D721Med (cell line): ENCODE measurements at regions not wholly inside any gene's neighbourhood (a gene's known extent, or its start where the extent isn't known, plus 50 kb on each side); places are given as distances from the start of the nearest gene placed in this dataset.
A peak's percentile ranks its signal among the peaks of the same experiment; 100 is the strongest.

Experiments used
- DNase-seq: peaks from one replicate; pipeline ENCODE4 v3.0.0; 2011; ENCODE audit warnings: low spot score; ENCODE audit not compliant: insufficient read length
- FAIRE-seq: peaks from 2 replicates; lab custom pipeline; 2011; peaks lifted over from hg19 to GRCh38; lab: Jason Lieb, UNC
- TF ChIP-seq, protein P1 (sequence below): IDR thresholded peaks from 2 replicates; pipeline ENCODE4 v1.5.1; 2012; ENCODE audit warnings: mild to moderate bottlenecking, control low read depth; ENCODE audit not compliant: insufficient read depth; ENCODE audit errors: missing control alignments

DNA sequence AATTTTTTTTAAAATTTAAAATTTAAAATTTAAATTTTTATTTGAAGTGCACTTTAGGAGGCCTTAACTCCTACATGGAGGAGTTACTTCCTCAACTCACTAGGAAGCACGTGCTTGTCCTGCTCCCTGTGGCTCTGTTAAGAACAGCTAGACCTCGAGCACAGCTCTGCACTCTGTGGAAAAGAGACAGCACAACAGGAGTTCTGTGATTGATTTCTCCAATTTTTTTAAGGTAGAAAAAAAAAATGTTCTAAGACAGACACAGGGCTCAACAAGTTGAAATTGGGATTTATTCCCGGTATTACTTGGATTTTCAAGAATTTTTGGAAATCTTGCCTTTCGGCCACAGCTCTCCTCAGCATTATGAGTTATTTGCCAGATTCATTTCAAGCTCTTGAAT lies 356.6 kb upstream of the LYPLAL1 start:
- FAIRE-seq (no peak), DNase-seq (no peak)
- TF ChIP-seq, protein P1, sequence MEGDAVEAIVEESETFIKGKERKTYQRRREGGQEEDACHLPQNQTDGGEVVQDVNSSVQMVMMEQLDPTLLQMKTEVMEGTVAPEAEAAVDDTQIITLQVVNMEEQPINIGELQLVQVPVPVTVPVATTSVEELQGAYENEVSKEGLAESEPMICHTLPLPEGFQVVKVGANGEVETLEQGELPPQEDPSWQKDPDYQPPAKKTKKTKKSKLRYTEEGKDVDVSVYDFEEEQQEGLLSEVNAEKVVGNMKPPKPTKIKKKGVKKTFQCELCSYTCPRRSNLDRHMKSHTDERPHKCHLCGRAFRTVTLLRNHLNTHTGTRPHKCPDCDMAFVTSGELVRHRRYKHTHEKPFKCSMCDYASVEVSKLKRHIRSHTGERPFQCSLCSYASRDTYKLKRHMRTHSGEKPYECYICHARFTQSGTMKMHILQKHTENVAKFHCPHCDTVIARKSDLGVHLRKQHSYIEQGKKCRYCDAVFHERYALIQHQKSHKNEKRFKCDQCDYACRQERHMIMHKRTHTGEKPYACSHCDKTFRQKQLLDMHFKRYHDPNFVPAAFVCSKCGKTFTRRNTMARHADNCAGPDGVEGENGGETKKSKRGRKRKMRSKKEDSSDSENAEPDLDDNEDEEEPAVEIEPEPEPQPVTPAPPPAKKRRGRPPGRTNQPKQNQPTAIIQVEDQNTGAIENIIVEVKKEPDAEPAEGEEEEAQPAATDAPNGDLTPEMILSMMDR = no peak

DNA sequence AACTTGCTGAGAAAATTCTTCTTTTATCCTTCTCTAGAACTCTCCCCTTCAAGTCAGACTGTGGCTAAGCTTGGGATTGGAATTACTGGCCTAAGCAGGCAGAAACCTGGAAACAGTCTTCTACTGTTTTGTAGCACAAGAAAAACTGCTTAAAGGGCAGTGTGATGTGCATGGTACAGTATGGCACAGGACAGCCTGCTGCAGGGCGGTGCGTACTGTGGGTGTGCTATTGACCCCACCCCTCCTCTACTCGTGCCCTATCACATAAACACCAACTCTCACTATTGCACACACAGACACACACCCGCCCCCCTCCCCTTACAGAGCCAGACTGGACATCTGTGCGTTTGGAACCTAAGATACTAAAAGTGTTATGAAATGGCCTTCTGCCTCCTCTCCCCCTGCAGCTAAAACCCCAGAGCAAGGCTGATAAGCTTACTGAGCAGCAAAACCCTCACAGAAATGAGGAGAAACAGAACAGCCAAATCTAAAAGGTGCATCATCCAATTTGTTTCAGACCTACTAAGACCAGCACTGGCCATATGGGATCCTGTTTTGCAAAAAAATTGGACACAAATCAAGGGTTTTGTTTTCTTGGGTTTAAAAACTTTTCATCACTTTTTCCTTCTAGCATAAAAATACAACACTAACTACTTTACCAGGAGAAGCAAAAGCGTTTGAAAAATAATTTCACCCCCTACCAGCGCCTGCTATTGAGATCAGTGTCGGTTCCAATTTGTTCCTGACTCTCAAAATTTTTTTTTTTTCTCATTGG lies 355.8 kb upstream of the LYPLAL1 start:
- FAIRE-seq (no peak), DNase-seq (no peak)
- TF ChIP-seq, protein P1 = no peak

DNA sequence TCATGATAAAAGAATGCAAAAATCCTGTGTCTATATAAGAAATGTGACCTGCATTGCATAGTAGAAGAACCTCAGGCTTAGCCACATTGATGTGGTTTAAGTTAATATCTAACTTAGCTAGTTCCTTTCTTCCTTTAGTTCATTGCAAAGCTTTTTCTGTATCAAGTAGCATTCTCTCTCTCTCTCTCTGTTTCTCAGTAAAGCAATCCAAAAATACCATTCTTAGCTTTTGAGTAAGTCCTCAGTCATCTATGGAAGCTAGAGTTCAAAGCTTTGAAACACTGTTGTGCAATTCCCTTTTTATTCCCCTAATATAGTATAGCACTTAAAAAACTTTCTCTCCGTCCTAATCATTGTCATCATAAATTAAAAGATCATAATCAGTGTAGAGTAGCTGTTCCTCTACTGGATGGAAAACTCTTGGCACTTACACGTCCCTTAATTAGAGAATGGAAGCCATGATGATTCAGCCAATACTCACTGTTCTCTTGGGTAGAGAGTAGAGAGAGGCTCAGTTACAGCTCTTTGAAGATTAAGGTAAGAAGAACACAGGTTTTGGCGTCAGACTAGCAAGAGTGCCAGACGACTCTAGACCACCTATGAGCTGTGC lies 350.3 kb upstream of the LYPLAL1 start:
- TF ChIP-seq, protein P1 = no peak
- no peak for FAIRE-seq
- no peak for DNase-seq

DNA sequence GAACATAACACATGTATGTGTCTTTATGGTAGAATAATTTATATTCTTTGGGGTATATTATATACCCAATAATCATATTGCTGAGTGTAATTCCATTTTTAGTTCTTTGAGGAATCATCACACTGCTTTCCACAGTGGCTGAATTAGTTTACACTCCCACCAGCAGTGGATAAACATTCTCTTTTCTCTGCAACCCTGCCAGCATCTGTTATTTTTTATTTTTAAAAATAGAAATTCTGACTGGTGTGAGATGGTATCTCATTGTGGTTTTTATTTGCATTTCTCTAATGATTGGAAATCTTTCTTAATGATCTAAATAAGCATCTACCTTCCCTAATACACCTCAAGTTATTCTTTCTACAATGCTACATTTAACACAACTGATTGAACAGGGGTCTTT lies 346.2 kb upstream of the LYPLAL1 start:
- TF ChIP-seq, protein P1 = no peak
- DNase-seq (no peak), FAIRE-seq (no peak)

DNA sequence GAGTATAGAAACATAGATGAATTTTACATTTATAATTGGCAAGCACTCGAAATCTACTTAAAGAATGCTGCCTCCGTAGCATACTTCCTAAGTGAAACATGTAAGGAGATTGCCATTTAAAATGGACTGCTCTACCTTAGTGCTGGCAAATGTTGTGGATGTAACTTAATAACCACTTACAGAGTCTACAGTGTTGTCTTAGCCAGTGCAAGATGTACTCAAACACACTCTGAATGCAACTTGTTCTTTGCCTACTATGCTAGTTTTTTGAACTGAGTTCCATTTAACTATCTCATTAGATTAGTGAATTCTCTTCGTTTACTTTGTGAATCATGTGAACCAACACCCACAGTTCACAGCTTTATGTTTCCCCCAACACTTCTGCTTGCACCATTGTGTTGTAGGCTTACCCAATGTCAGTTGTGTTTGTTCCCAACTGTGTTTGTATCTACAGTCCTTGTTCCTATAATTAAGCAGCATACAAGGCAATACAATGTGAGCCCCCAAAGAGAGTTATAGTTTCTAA lies 345.5 kb upstream of the LYPLAL1 start:
- FAIRE-seq (peak; percentile 25), DNase-seq (no peak)
- TF ChIP-seq, protein P1 = no peak

DNA sequence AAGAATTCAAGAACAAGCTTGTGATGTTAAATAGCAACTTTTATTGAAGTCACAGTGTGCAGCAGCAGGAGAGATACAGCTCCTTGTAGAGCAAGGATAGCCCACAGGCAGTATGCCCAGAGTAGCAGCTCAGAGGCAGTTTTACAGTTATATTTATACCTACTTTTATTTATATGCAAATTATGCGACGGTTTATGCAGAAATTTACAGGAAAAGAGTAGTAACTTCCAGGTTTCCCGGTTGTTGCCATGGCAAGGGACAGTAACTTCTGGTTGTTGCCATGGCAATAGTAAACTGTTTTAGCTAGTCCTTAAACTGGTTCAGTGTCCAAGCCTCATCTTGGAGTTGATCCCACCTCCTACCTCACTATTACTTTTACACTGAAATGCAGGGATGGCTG lies 344.6 kb upstream of the LYPLAL1 start:
- TF ChIP-seq, protein P1 = no peak
- FAIRE-seq = no peak
- DNase-seq = no peak

DNA sequence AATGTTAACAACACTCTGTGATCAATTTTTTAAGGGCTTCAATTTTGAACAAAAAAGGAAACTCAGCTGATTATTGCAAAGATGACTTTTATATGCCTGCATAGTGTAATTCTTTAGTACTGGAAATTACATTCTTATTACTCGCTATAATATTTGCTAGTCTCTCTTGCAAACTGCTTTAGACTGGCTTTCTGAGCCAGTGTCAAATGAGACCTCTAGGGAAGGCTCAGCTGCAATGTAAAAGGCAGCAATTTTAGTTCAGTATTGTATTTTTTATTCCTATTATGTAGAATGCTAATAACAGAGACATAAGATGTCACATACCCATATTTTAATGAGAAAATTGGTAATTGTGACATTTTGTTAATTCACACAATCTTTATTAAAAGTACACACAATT lies 338.1 kb upstream of the LYPLAL1 start:
- no peak for FAIRE-seq
- TF ChIP-seq, protein P1 = no peak
- DNase-seq = no peak
